ENCODE measurements at regions not wholly inside any gene's neighbourhood (a gene's known extent, or its start where the extent isn't known, plus 50 kb on each side); places are given as distances from the start of the nearest gene placed in this dataset.
A peak's percentile ranks its signal among the peaks of the same experiment; 100 is the strongest.

DNA sequence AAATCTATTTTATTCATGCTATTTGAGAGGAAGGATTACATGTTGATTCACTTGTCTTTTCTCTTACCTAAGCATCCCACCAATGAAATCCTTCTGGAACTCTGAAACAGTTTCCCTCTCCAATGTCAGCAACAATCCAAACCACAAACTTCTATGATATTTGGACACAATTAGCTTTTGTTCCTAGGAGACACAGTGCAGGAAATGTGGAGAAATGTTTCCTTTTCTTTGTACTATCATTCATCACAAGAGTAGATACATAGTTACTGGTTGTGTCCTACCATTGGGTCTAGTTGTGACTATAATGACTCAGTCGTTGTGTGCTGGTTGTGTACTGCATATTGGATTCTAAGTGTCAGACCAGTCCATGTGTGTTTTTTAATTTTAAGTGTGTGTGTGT, 156.8 kb upstream of the MAGI2 start:
- Histone ChIP-seq H3K27me3 (ENCODE audit: low read length) (no peaks in the 10 kb centered on the region), H3K36me3 (ENCODE audit: low read depth, low read length) (no peaks in the 10 kb centered on the region), H3K4me3 (ENCODE audit: low read length) (no peak overlapping the region), H3K4me2 (ENCODE audit: low read length) (no peak overlapping the region), H3K9me3 (ENCODE audit: low read length) (no peaks in the 10 kb centered on the region), H3K9ac (ENCODE audit: low read length) (no peak overlapping the region), H3F3A (ENCODE audit: low read length, unreplicated experiment) (no peaks in the 10 kb centered on the region), H2AFZ (ENCODE audit: low read length) (no peak overlapping the region), H3K9me2 (replicated peaks; ENCODE audit: low read length) (no peaks in the 10 kb centered on the region), H3K4me1 (ENCODE audit: insufficient read depth, low read length) (peaks cover 2% of the 10 kb centered on the region; the same call in 1 of the 2 replicates), H3K79me2 (ENCODE audit: low read length) (no peaks in the 10 kb centered on the region), H3K27ac (ENCODE audit: low read length) (no peak overlapping the region), H4K20me1 (ENCODE audit: low read length) (no peaks in the 10 kb centered on the region)
- ChIA-PET CTCF (no interaction called here), POLR2A (ENCODE audit: unreplicated experiment) (interaction anchor here (0.7 kb wide), 1 partner anchor 1527 kb away, joined by 4 read pairs; no protein-coding TSS in a partner anchor)
- intact Hi-C loops (cut with micrococcal nuclease) = no loop called here
- TF ChIP-seq EZH2 (IDR thresholded peaks at IDR 0.05; ENCODE audit: low read length, unreplicated experiment) (no peak), EZH2phosphoT487 (IDR thresholded peaks at IDR 0.05; ENCODE audit: borderline replicate concordance, low read length) (no peak)
- TF ChIP-seq, protein P1, sequence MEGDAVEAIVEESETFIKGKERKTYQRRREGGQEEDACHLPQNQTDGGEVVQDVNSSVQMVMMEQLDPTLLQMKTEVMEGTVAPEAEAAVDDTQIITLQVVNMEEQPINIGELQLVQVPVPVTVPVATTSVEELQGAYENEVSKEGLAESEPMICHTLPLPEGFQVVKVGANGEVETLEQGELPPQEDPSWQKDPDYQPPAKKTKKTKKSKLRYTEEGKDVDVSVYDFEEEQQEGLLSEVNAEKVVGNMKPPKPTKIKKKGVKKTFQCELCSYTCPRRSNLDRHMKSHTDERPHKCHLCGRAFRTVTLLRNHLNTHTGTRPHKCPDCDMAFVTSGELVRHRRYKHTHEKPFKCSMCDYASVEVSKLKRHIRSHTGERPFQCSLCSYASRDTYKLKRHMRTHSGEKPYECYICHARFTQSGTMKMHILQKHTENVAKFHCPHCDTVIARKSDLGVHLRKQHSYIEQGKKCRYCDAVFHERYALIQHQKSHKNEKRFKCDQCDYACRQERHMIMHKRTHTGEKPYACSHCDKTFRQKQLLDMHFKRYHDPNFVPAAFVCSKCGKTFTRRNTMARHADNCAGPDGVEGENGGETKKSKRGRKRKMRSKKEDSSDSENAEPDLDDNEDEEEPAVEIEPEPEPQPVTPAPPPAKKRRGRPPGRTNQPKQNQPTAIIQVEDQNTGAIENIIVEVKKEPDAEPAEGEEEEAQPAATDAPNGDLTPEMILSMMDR (conservative IDR thresholded peaks at IDR 0.05; ENCODE audit: low read depth, low read length) = no peak
- no TSS peak for BruUV-seq (replicated peaks)
- DNase-seq (no peak), ATAC-seq (peak; percentile 33; the same call in 1 of the 2 replicates)

DNA sequence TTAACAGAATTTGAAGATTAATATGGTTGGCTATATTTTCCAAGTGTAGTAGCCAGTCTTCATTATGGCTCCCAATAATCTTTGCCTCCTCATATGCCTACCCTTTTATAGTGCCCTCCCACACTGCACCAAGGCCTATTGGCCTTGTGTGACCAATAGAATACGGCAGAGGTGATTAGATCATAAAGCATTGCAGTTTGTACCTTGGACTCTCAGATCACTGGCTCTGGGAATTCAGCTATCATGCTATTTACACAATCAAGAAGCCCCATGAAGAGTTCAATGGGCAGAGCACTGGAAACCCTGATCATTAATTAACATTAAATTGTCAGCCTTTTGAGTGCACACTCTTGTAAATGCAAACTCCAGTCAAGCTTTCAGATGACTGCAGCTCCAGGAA, 154.5 kb upstream of the MAGI2 start:
- Histone ChIP-seq H3K36me3 (ENCODE audit: low read depth, low read length) (no peaks in the 10 kb centered on the region), H3K4me2 (ENCODE audit: low read length) (no peak overlapping the region), H3K27ac (ENCODE audit: low read length) (no peak overlapping the region), H3K79me2 (ENCODE audit: low read length) (no peaks in the 10 kb centered on the region), H3K4me3 (ENCODE audit: low read length) (no peak overlapping the region), H3K9me3 (ENCODE audit: low read length) (no peaks in the 10 kb centered on the region), H3K9ac (ENCODE audit: low read length) (no peak overlapping the region), H3K9me2 (replicated peaks; ENCODE audit: low read length) (no peaks in the 10 kb centered on the region), H3F3A (ENCODE audit: low read length, unreplicated experiment) (no peaks in the 10 kb centered on the region), H2AFZ (ENCODE audit: low read length) (no peak overlapping the region), H4K20me1 (ENCODE audit: low read length) (no peaks in the 10 kb centered on the region), H3K4me1 (ENCODE audit: insufficient read depth, low read length) (no peaks in the 10 kb centered on the region), H3K27me3 (ENCODE audit: low read length) (no peaks in the 10 kb centered on the region)
- intact Hi-C loops (cut with micrococcal nuclease) = no loop called here
- no TSS peak for BruUV-seq (replicated peaks)
- ATAC-seq = no peak
- ChIA-PET POLR2A (ENCODE audit: unreplicated experiment) (interaction anchor here (0.7 kb wide), 1 partner anchor 12 kb away, joined by 3 read pairs; no protein-coding TSS in a partner anchor), CTCF (no interaction called here)
- no peak for TF ChIP-seq EZH2phosphoT487 (IDR thresholded peaks at IDR 0.05; ENCODE audit: borderline replicate concordance, low read length)
- TF ChIP-seq, protein P1 (conservative IDR thresholded peaks at IDR 0.05; ENCODE audit: low read depth, low read length) = no peak
- no peak for TF ChIP-seq EZH2 (IDR thresholded peaks at IDR 0.05; ENCODE audit: low read length, unreplicated experiment)
- no peak for DNase-seq

DNA sequence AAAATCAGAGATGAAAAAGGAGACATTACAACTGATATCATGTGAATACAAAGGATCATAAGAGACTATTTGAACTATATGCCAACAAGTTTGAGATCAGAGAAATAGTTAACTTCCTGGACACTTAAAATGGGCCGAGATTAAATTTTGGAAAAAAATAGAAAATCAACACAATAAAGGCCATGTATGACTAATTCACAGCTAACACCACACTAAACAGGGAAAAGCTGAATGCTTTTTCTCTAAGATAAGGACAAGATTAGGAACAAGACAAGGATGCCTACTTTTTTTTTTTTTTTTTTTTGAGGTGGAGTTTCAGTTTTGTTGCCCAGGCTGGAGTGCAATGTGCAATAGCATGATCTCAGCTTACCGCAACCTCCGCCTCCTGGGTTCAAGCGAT, 151.4 kb upstream of the MAGI2 start:
- ChIA-PET CTCF (no interaction called here), POLR2A (ENCODE audit: unreplicated experiment) (no interaction called here)
- Histone ChIP-seq H3K4me1 (ENCODE audit: insufficient read depth, low read length) (no peaks in the 10 kb centered on the region), H3K36me3 (ENCODE audit: low read depth, low read length) (no peaks in the 10 kb centered on the region), H3K79me2 (ENCODE audit: low read length) (no peaks in the 10 kb centered on the region), H3K9me2 (replicated peaks; ENCODE audit: low read length) (no peaks in the 10 kb centered on the region), H4K20me1 (ENCODE audit: low read length) (no peaks in the 10 kb centered on the region), H3F3A (ENCODE audit: low read length, unreplicated experiment) (no peaks in the 10 kb centered on the region), H3K9ac (ENCODE audit: low read length) (no peak overlapping the region), H3K27me3 (ENCODE audit: low read length) (no peaks in the 10 kb centered on the region), H3K27ac (ENCODE audit: low read length) (no peak overlapping the region), H3K4me2 (ENCODE audit: low read length) (no peak overlapping the region), H3K4me3 (ENCODE audit: low read length) (no peak overlapping the region), H2AFZ (ENCODE audit: low read length) (no peak overlapping the region), H3K9me3 (ENCODE audit: low read length) (no peaks in the 10 kb centered on the region)
- no TSS peak for BruUV-seq (replicated peaks)
- TF ChIP-seq EZH2phosphoT487 (IDR thresholded peaks at IDR 0.05; ENCODE audit: borderline replicate concordance, low read length) = no peak
- TF ChIP-seq, protein P1 (conservative IDR thresholded peaks at IDR 0.05; ENCODE audit: low read depth, low read length) = no peak
- no peak for TF ChIP-seq EZH2 (IDR thresholded peaks at IDR 0.05; ENCODE audit: low read length, unreplicated experiment)
- intact Hi-C loops (cut with micrococcal nuclease) = loop anchor here (5.0 kb wide), 1 partner anchor 53 kb away; no protein-coding TSS in a partner anchor
- DNase-seq (no peak), ATAC-seq (no peak)

All from PC-3 (cell line).